PFSK-1 (cell line): ENCODE measurements at regions not wholly inside any gene's neighbourhood (a gene's known extent, or its start where the extent isn't known, plus 50 kb on each side); places are given as distances from the start of the nearest gene placed in this dataset.

ENCODE experiments used
- FOXP2 ChIP-seq: optimal IDR thresholded peaks from 2 replicates; pipeline ENCODE3; 2011; ENCODE audit warnings: borderline replicate concordance, control low read depth, inconsistent platforms; ENCODE audit not compliant: insufficient read depth; ENCODE audit errors: extremely low read length, extremely low read depth
- POLR2AphosphoS5 ChIP-seq: IDR thresholded peaks from 2 replicates; pipeline ENCODE4 v1.6.1; 2012; ENCODE audit warnings: low read depth, mild to moderate bottlenecking, control low read depth, low read length, moderate library complexity
- REST ChIP-seq, 2 experiments: IDR thresholded peaks; 2 replicates each; pipeline versions ENCODE4 v1.6.1 to v1.8.0; 2011 to 2012; ENCODE audit warnings: low read depth in 2 of 2, low read length in 2 of 2, control low read depth in 1 of 2, inconsistent platforms in 1 of 2, mild to moderate bottlenecking in 1 of 2, moderate library complexity in 1 of 2; ENCODE audit not compliant: insufficient read depth in 1 of 2
- SIN3A ChIP-seq: IDR thresholded peaks from 2 replicates; pipeline ENCODE4 v1.6.1; 2012; ENCODE audit warnings: mild to moderate bottlenecking, low read length, moderate library complexity, borderline replicate concordance; ENCODE audit not compliant: insufficient read depth
- TAF1 ChIP-seq: IDR thresholded peaks from 2 replicates; pipeline ENCODE4 v1.6.1; 2012; ENCODE audit warnings: low read length, control low read depth, borderline replicate concordance; ENCODE audit not compliant: insufficient read depth

GRCh38 chr7:153103202-153103601, 343.6 kb downstream of the ACTR3B start:
- TF ChIP-seq FOXP2, result no peak
- no peak for TF ChIP-seq REST (IDR thresholded peaks at IDR 0.05; ENCODE audit: insufficient read depth in 1 of 2, low read depth in 2 of 2, low read length in 2 of 2)

DNA sequence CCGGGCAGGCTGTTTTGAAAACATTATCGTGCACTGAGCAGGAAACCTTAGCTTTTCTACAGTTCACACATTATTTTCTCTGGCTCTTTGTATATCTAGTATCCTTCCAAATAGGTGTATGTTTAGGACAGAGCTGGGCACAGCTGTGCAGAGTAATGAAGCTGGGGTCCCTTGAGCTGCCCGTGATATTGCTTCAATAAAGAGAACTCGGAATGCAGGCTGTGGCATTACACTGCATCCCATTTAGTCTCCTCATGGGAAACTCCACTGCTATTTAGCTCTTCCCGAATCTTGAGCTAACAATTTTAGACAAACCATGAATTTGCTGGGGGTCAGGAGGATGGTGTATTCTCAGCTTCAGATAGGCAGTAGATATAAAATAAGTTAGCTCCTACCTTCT, 348.3 kb downstream of the ACTR3B start:
- no peak for TF ChIP-seq POLR2AphosphoS5
- TF ChIP-seq SIN3A, result no peak
- no peak for TF ChIP-seq FOXP2
- TF ChIP-seq REST (IDR thresholded peaks at IDR 0.05; ENCODE audit: insufficient read depth in 1 of 2, low read depth in 2 of 2, low read length in 2 of 2), result no peak
- no peak for TF ChIP-seq TAF1

GRCh38 chr7:153109566-153109965, 350.0 kb downstream of the ACTR3B start:
- TF ChIP-seq POLR2AphosphoS5 (no peak), SIN3A (no peak), TAF1 (no peak), REST (IDR thresholded peaks at IDR 0.05; ENCODE audit: insufficient read depth in 1 of 2, low read depth in 2 of 2, low read length in 2 of 2) (no peak), FOXP2 (no peak)

- TF ChIP-seq POLR2AphosphoS5 (no peak), FOXP2 (no peak), SIN3A (no peak), TAF1 (no peak), REST (IDR thresholded peaks at IDR 0.05; ENCODE audit: insufficient read depth in 1 of 2, low read depth in 2 of 2, low read length in 2 of 2) (no peak)
Measured at GRCh38 chr7:153110606-153111005, 351.1 kb downstream of the ACTR3B start.

GRCh38 chr7:153130052-153130451, 370.5 kb downstream of the ACTR3B start:
- TF ChIP-seq FOXP2 (no peak), SIN3A (no peak), POLR2AphosphoS5 (no peak), TAF1 (no peak), REST (IDR thresholded peaks at IDR 0.05; ENCODE audit: insufficient read depth in 1 of 2, low read depth in 2 of 2, low read length in 2 of 2) (no peak)
